ENCODE measurements at regions not wholly inside any gene's neighbourhood (a gene's known extent, or its start where the extent isn't known, plus 50 kb on each side); places are given as distances from the start of the nearest gene placed in this dataset.

- TF ChIP-seq CTCF (IDR thresholded peaks at IDR 0.05), result no peak
- TF ChIP-seq POLR2A (IDR thresholded peaks at IDR 0.05), result no peak
- TF ChIP-seq EP300 (IDR thresholded peaks at IDR 0.05), result no peak
These were observed 153.1 kb downstream of the PCSK1 start for GRCh38 chr5:96279801-96280542.

Measured in tibial nerve (tissue), 4 donors.